Neural cell (in vitro differentiated cells): ENCODE measurements at regions not wholly inside any gene's neighbourhood (a gene's known extent, or its start where the extent isn't known, plus 50 kb on each side); places are given as distances from the start of the nearest gene placed in this dataset.

Source experiments
- EZH2 ChIP-seq: fragments of 200-600, 300-800 bp; shearing (Covaris generic), sonication (generic); IDR thresholded peaks from 2 replicates; pipeline ENCODE4 v1.6.1; 2014; ENCODE audit warnings: antibody characterized with exemption, low read length, borderline replicate concordance, mild to moderate bottlenecking; ENCODE audit not compliant: insufficient read depth, poor library complexity, severe bottlenecking
- POLR2AphosphoS5 ChIP-seq: IDR thresholded peaks from 2 replicates; pipeline ENCODE4 v1.6.1; 2012
- TF ChIP-seq, protein P1 (sequence below): fragments of 450-650 bp; IDR thresholded peaks from 2 replicates; pipeline ENCODE4 v1.5.1; 2014; ENCODE audit warnings: antibody characterized with exemption, mild to moderate bottlenecking, moderate library complexity; ENCODE audit not compliant: poor library complexity, severe bottlenecking

DNA sequence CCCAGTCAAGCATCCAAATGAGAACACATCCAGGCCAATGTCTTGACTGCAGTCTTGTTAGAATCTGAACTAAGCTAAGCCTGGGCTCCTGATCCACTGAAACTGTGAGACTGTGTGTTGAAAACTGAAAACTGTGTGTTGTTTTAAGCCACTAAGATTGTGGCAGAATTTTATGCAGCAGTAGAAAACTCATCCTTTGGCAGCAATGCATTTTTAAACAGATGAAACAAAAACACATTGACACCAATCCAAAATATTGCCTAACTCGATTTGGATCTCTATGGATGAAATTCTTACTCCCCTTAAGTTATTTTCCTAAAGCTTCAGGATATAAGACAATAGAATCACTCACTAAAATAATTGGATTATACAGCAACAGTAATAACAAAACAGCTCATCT is 202.3 kb upstream of the KLF12 start:
- TF ChIP-seq EZH2 (no peak), POLR2AphosphoS5 (no peak)
- TF ChIP-seq, protein P1, sequence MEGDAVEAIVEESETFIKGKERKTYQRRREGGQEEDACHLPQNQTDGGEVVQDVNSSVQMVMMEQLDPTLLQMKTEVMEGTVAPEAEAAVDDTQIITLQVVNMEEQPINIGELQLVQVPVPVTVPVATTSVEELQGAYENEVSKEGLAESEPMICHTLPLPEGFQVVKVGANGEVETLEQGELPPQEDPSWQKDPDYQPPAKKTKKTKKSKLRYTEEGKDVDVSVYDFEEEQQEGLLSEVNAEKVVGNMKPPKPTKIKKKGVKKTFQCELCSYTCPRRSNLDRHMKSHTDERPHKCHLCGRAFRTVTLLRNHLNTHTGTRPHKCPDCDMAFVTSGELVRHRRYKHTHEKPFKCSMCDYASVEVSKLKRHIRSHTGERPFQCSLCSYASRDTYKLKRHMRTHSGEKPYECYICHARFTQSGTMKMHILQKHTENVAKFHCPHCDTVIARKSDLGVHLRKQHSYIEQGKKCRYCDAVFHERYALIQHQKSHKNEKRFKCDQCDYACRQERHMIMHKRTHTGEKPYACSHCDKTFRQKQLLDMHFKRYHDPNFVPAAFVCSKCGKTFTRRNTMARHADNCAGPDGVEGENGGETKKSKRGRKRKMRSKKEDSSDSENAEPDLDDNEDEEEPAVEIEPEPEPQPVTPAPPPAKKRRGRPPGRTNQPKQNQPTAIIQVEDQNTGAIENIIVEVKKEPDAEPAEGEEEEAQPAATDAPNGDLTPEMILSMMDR, result no peak
